ENCODE measurements at regions not wholly inside any gene's neighbourhood (a gene's known extent, or its start where the extent isn't known, plus 50 kb on each side); places are given as distances from the start of the nearest gene placed in this dataset.

GRCh38 chr14:61950340-61950739, 188.1 kb downstream of the SNAPC1 start:
- DNase-seq = peak in 1 of 2 donors; percentile 11

- DNase-seq = no peak
These were observed 191.4 kb downstream of the SNAPC1 start for GRCh38 chr14:61953602-61954001.

GRCh38 chr14:61954306-61954705, 192.1 kb downstream of the SNAPC1 start:
- no peak for DNase-seq

GRCh38 chr14:61956517-61956916, 194.3 kb downstream of the SNAPC1 start:
- DNase-seq = no peak

- no peak for DNase-seq
These were observed 197.1 kb downstream of the SNAPC1 start for GRCh38 chr14:61959348-61959747.

- no peak for DNase-seq
These were observed 199.1 kb downstream of the SNAPC1 start for GRCh38 chr14:61961369-61961768.

- DNase-seq = no peak
These were observed 201.7 kb downstream of the SNAPC1 start for GRCh38 chr14:61963926-61964325.

GRCh38 chr14:61965030-61965745, 203.0 kb downstream of the SNAPC1 start:
- no peak for DNase-seq

- no peak for DNase-seq
These were observed 206.0 kb downstream of the SNAPC1 start for GRCh38 chr14:61968207-61968606.

- DNase-seq = no peak
These were observed 210.5 kb downstream of the SNAPC1 start for GRCh38 chr14:61972711-61973110.

GRCh38 chr14:61973981-61974380, 211.8 kb downstream of the SNAPC1 start:
- DNase-seq = no peak

- DNase-seq = no peak
These were observed 215.0 kb downstream of the SNAPC1 start for GRCh38 chr14:61977217-61977616.

GRCh38 chr14:61988240-61988639, 226.0 kb downstream of the SNAPC1 start:
- DNase-seq = no peak

- DNase-seq = no peak
These were observed 229.9 kb downstream of the SNAPC1 start for GRCh38 chr14:61992139-61992538.

- no peak for DNase-seq
These were observed 230.7 kb downstream of the SNAPC1 start for GRCh38 chr14:61992926-61993325.

- no peak for DNase-seq
These were observed 232.4 kb downstream of the SNAPC1 start for GRCh38 chr14:61994589-61994988.

GRCh38 chr14:61996753-61997152, 234.5 kb downstream of the SNAPC1 start:
- no peak for DNase-seq

GRCh38 chr14:61997161-61997560, 234.9 kb downstream of the SNAPC1 start:
- DNase-seq = no peak

GRCh38 chr14:62001963-62002362, 239.7 kb downstream of the SNAPC1 start:
- no peak for DNase-seq

- no peak for DNase-seq
These were observed 240.4 kb downstream of the SNAPC1 start for GRCh38 chr14:62002642-62003041.

GRCh38 chr14:62003701-62004100, 241.5 kb downstream of the SNAPC1 start:
- no peak for DNase-seq

GRCh38 chr14:62006116-62006731, 244.0 kb downstream of the SNAPC1 start:
- DNase-seq = peak in 1 of 2 donors; percentile 35

- no peak for DNase-seq
These were observed 253.0 kb downstream of the SNAPC1 start for GRCh38 chr14:62015243-62015642.

GRCh38 chr14:62015945-62016344, 253.7 kb downstream of the SNAPC1 start:
- no peak for DNase-seq
